DOHH2 (cell line): ENCODE measurements at regions not wholly inside any gene's neighbourhood (a gene's known extent, or its start where the extent isn't known, plus 50 kb on each side); places are given as distances from the start of the nearest gene placed in this dataset.

Experiments used
- EZH2phosphoT487 ChIP-seq: fragments of 200-600 bp; sonication (generic); IDR thresholded peaks from 2 replicates; pipeline ENCODE4 v1.6.1; 2017; ENCODE audit warnings: borderline replicate concordance, mild to moderate bottlenecking, antibody characterized with exemption, low read length, moderate library complexity, mixed read lengths
- TF ChIP-seq, protein P1 (sequence below): fragments of 200-600 bp; sonication (generic); IDR thresholded peaks from one replicate; pipeline ENCODE4 v1.5.1; 2014; ENCODE audit warnings: antibody characterized with exemption, mild to moderate bottlenecking, low read depth, low read length; ENCODE audit not compliant: poor library complexity, severe bottlenecking

DNA sequence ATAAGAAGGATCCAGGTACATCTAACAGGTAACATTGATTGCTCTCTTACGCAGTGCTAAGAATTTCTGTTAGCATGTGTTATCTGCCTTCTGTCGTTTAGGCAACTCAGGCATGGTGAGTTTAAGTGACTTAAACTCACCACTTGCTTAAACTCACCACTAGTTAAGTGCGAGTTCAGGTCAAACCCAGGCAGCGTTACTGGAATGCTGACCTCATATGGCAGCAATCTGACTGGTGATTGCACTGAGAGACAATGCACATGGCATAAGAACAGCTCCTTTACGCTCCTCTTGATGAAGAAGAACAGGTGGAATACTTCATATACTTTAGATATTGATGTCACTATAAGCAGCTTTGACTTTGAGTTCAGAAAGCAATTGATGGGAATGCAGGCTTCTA, 954.1 kb downstream of the SOCS6 start:
- TF ChIP-seq, protein P1, sequence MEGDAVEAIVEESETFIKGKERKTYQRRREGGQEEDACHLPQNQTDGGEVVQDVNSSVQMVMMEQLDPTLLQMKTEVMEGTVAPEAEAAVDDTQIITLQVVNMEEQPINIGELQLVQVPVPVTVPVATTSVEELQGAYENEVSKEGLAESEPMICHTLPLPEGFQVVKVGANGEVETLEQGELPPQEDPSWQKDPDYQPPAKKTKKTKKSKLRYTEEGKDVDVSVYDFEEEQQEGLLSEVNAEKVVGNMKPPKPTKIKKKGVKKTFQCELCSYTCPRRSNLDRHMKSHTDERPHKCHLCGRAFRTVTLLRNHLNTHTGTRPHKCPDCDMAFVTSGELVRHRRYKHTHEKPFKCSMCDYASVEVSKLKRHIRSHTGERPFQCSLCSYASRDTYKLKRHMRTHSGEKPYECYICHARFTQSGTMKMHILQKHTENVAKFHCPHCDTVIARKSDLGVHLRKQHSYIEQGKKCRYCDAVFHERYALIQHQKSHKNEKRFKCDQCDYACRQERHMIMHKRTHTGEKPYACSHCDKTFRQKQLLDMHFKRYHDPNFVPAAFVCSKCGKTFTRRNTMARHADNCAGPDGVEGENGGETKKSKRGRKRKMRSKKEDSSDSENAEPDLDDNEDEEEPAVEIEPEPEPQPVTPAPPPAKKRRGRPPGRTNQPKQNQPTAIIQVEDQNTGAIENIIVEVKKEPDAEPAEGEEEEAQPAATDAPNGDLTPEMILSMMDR = no peak
- no peak for TF ChIP-seq EZH2phosphoT487
